ENCODE measurements at regions not wholly inside any gene's neighbourhood (a gene's known extent, or its start where the extent isn't known, plus 50 kb on each side); places are given as distances from the start of the nearest gene placed in this dataset.

- TF ChIP-seq CTCF (IDR thresholded peaks at IDR 0.05; ENCODE audit: insufficient read depth, low read length, poor library complexity, severe bottlenecking) = no peak
- Histone ChIP-seq H3K36me3 (ENCODE audit: control insufficient read depth, insufficient read depth, low read length) (no peaks in the 10 kb centered on the region), H3K27me3 (ENCODE audit: control insufficient read depth, insufficient read depth, low read length) (no peaks in the 10 kb centered on the region), H3K4me3 (ENCODE audit: low read depth, low read length) (no peak overlapping the region)
- no peak for DNase-seq (ENCODE audit: low read depth)
Measured at GRCh38 chr5:164052536-164053093, 547.2 kb downstream of the MAT2B start.

GRCh38 chr5:164053123-164053522, 547.7 kb downstream of the MAT2B start:
- Histone ChIP-seq H3K36me3 (ENCODE audit: control insufficient read depth, insufficient read depth, low read length) (no peaks in the 10 kb centered on the region), H3K4me3 (ENCODE audit: low read depth, low read length) (no peak overlapping the region), H3K27me3 (ENCODE audit: control insufficient read depth, insufficient read depth, low read length) (no peaks in the 10 kb centered on the region)
- TF ChIP-seq CTCF (IDR thresholded peaks at IDR 0.05; ENCODE audit: insufficient read depth, low read length, poor library complexity, severe bottlenecking) = no peak
- no peak for DNase-seq (ENCODE audit: low read depth)

- no peaks in the 10 kb centered on the region for H3K36me3 ChIP-seq (ENCODE audit: control insufficient read depth, insufficient read depth, low read length)
- H3K27me3 ChIP-seq (ENCODE audit: control insufficient read depth, insufficient read depth, low read length) = no peaks in the 10 kb centered on the region
- no peak for TF ChIP-seq CTCF (IDR thresholded peaks at IDR 0.05; ENCODE audit: insufficient read depth, low read length, poor library complexity, severe bottlenecking)
- no peak for DNase-seq (ENCODE audit: low read depth)
- H3K4me3 ChIP-seq (ENCODE audit: low read depth, low read length) = no peak overlapping the region
Measured at GRCh38 chr5:164054461-164054860, 549.0 kb downstream of the MAT2B start.

GRCh38 chr5:164057121-164057520, 551.7 kb downstream of the MAT2B start:
- TF ChIP-seq CTCF (IDR thresholded peaks at IDR 0.05; ENCODE audit: insufficient read depth, low read length, poor library complexity, severe bottlenecking) = no peak
- no peak for DNase-seq (ENCODE audit: low read depth)
- Histone ChIP-seq H3K4me3 (ENCODE audit: low read depth, low read length) (no peak overlapping the region), H3K27me3 (ENCODE audit: control insufficient read depth, insufficient read depth, low read length) (no peaks in the 10 kb centered on the region), H3K36me3 (ENCODE audit: control insufficient read depth, insufficient read depth, low read length) (no peaks in the 10 kb centered on the region)

GRCh38 chr5:164058621-164059020, 553.2 kb downstream of the MAT2B start:
- no peak for TF ChIP-seq CTCF (IDR thresholded peaks at IDR 0.05; ENCODE audit: insufficient read depth, low read length, poor library complexity, severe bottlenecking)

GRCh38 chr5:164059471-164059870, 554.1 kb downstream of the MAT2B start:
- DNase-seq (ENCODE audit: low read depth) = no peak
- Histone ChIP-seq H3K4me3 (ENCODE audit: low read depth, low read length) (no peak overlapping the region), H3K36me3 (ENCODE audit: control insufficient read depth, insufficient read depth, low read length) (no peaks in the 10 kb centered on the region), H3K27me3 (ENCODE audit: control insufficient read depth, insufficient read depth, low read length) (no peaks in the 10 kb centered on the region)
- no peak for TF ChIP-seq CTCF (IDR thresholded peaks at IDR 0.05; ENCODE audit: insufficient read depth, low read length, poor library complexity, severe bottlenecking)

More at GRCh38 chr5:164058621-164059020, 553.2 kb downstream of the MAT2B start:
- no peak for DNase-seq (ENCODE audit: low read depth)
- Histone ChIP-seq H3K4me3 (ENCODE audit: low read depth, low read length) (no peak overlapping the region), H3K36me3 (ENCODE audit: control insufficient read depth, insufficient read depth, low read length) (no peaks in the 10 kb centered on the region), H3K27me3 (ENCODE audit: control insufficient read depth, insufficient read depth, low read length) (no peaks in the 10 kb centered on the region)

Measured in kidney epithelial cell (primary cell).